ENCODE measurements at regions not wholly inside any gene's neighbourhood (a gene's known extent, or its start where the extent isn't known, plus 50 kb on each side); places are given as distances from the start of the nearest gene placed in this dataset.
"Not testable (repeated sequence)": the region's sequence is repeated elsewhere in the genome, so short reads cannot be mapped to it uniquely, and the experiment has no call there.

- DNase-seq (ENCODE audit: low read depth in 2 of 2): not testable (repeated sequence)
Observed at GRCh38 chr2:87672404-87672803, 75.5 kb upstream of the PLGLB2 start.

DNA sequence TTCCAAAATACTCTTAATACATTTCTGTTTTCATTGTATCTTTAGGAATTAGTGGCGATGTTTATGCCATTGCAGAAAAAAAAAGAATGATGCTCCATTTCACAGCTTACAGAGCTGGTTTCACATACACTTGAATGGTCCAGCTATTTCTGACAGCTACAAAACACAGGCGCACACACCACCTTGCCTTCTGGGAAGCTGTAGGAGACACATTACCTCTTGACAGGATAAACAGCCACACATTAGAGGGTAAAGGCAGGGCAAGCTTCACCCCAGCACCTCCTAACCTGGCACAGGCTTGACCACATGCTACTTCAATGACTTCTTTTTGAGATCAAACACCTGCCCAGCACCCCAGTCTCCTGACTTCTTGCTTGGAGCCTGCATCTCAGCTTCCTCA, 73.2 kb upstream of the PLGLB2 start:
- not testable (repeated sequence) for DNase-seq (ENCODE audit: low read depth in 2 of 2)

GRCh38 chr2:87675487-87675886, 72.4 kb upstream of the PLGLB2 start:
- not testable (repeated sequence) for DNase-seq (ENCODE audit: low read depth in 2 of 2)

DNA sequence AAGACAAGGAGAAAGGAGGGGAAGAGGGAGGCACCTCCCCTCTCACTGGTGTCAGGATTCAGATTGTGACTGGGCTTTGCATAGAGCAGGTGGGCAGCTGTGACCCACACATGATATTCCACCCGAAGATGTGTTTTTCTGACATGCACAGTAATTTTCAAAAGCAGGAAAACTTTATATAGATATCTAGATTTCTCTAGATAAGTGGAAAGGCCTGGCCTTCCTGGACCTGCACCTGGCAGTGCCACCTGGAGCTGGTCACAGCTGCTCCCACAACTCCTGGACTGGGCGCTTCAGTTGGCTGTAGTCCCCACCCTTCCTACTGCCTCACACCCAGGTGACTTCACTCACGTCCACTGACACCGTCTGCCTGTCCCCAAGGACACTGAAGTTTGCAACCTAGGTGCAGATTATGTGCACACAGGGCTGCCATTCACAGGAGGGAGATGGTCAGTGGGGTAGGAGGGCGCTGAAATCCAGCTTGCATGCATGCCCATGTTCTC, 70.4 kb upstream of the PLGLB2 start:
- not testable (repeated sequence) for DNase-seq (ENCODE audit: low read depth in 2 of 2)

- DNase-seq (ENCODE audit: low read depth in 2 of 2): not testable (repeated sequence)
Observed at GRCh38 chr2:87678742-87679173, 69.1 kb upstream of the PLGLB2 start.

GRCh38 chr2:87679950-87680349, 67.9 kb upstream of the PLGLB2 start:
- not testable (repeated sequence) for DNase-seq (ENCODE audit: low read depth in 2 of 2)

DNA sequence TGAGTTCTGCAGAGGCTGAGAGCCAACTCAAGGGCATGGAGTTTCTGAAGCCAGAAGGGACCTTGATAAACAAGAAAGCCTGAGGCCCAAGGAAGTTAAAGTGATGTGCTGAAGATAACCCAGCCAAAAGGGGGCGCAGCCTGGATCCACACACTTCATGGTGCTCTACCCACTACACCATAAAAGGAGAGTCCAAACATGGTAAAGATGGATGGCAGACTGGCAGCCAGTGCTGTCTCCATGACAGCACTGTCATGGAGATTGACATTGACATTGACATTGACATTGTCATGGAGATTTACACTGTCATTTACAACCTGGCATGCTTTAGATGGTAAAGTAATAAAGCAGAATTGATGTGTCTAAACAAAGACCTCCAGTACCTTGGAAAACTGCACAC, 67.2 kb upstream of the PLGLB2 start:
- DNase-seq (ENCODE audit: low read depth in 2 of 2): not testable (repeated sequence)

- DNase-seq (ENCODE audit: low read depth in 2 of 2): peak; percentile 14 to 40
Observed at GRCh38 chr2:87683451-87683850, 64.4 kb upstream of the PLGLB2 start.

- not testable (repeated sequence) for DNase-seq (ENCODE audit: low read depth in 2 of 2)
Observed at GRCh38 chr2:87683961-87684360, 63.9 kb upstream of the PLGLB2 start.

DNA sequence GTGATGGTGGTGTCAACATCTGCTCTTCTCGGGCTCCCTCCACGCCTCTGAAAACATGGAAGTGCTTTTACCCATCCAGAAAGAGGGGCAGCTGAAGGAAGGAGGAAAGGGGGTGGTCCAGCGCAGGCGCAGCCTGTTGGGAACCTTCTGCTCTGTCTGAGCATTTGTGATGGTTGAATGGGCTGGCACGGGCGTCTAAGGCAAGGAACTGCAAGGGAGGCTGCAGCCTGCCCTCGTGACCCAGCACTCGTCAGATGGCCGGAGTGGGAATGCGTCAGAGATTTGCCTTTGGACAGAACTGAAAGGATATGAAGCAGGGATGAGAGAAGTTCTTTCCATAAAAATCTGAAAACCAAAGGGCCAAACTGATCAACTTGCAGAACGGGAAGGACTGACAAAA, 62.3 kb upstream of the PLGLB2 start:
- peak; percentile 14 to 84 for DNase-seq (ENCODE audit: low read depth in 2 of 2)

- not testable (repeated sequence) for DNase-seq (ENCODE audit: low read depth in 2 of 2)
Observed at GRCh38 chr2:87686873-87687549, 60.9 kb upstream of the PLGLB2 start.

DNA sequence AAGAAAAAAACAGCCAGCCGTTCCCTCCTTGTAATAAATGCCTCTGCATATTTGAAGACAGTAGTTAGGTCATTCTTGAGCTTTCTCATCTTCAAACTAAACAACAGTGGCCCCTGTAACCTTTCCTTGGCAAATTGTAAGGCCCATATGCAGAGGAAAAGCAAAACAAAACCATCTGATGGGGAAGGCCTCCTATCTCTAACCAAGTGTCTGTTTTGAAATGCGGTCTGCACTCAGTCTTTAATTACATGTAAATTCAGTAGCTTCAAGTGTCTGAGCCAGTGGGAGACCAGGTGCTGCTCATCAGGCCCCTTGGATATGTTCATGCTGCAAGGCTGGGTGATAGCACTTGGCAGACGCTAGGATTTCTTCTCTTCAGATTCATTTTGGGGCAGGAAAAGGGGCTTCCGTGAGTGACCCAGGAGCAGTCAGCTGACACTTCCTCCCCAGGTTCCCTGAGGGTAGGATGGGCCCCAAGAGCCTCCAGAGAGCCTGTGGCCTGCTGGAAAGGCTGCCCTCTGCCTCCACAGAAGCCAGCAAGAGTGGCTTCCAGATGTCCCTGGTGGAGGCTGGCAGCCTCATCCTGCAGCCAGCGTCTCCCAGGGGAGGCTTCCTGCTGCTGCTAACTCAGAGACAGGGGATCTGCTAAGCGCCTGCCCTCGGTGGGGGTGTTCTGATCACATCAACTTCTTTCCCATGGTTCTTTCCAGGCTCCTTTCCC, 60.2 kb upstream of the PLGLB2 start:
- not testable (repeated sequence) for DNase-seq (ENCODE audit: low read depth in 2 of 2)

- DNase-seq (ENCODE audit: low read depth in 2 of 2): not testable (repeated sequence)
Observed at GRCh38 chr2:87691899-87692592, 55.8 kb upstream of the PLGLB2 start.

DNA sequence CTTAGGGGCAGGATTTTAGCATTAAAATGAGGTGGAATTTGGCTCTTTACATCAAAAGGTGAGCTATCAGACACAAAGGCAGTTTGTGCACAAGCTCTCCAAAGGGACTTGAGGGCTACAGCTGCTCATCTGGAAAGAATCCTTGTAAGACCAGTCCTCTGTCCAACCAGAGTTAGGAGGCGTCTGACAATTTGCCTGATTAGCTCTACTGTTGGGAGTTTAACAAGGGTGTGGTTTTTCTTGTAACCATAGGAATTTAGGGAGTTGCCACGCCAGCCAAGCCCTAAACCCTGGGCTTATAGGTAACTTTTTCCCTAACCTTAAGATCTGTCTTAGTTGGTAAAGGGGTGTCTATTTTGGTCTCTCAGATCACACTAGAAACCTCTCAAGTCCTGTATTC, 55.0 kb upstream of the PLGLB2 start:
- not testable (repeated sequence) for DNase-seq (ENCODE audit: low read depth in 2 of 2)

GRCh38 chr2:87693882-87694281, 54.0 kb upstream of the PLGLB2 start:
- DNase-seq (ENCODE audit: low read depth in 2 of 2): not testable (repeated sequence)

DNA sequence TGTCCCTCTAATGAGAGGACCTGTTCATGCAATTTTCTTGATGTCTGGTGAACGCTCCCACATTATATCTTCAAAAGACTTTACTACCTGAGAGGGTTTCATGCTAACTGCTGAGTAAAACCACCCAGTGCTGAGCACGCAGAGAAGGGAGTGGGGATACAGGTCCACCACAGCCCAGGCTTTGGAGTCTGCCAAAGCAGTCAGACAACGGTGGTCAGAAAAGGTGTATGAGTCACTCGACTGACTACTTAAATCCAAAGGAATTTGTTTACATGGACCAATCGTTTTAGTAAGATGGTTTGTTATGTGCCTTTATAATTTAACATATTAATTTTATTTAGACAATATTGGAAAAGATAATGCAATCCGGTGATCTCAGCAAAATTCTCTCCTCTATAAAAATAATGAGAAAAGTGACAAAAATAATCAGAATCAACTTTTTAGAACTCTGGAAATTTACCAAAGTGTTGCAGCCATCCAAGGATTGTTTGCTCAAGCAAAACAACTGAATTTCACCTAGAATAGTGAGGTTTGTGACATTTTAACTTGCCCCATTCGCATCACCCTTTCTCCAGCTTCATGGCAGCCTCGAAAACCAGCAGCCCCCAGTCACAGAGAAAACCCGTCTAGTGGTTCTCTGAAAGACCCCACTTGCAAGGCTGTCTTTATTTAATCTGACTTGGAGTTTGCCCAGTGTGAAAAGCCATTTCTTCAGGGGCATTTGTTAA, 52.1 kb upstream of the PLGLB2 start:
- not testable (repeated sequence) for DNase-seq (ENCODE audit: low read depth in 2 of 2)
